Superior temporal gyrus (tissue), 1 donor: ENCODE measurements at regions not wholly inside any gene's neighbourhood (a gene's known extent, or its start where the extent isn't known, plus 50 kb on each side); places are given as distances from the start of the nearest gene placed in this dataset.

Experiments
- DNase-seq: peaks from one replicate; pipeline ENCODE4 v3.0.0-alpha.2; 2016; ENCODE audit errors: extremely low spot score

DNA sequence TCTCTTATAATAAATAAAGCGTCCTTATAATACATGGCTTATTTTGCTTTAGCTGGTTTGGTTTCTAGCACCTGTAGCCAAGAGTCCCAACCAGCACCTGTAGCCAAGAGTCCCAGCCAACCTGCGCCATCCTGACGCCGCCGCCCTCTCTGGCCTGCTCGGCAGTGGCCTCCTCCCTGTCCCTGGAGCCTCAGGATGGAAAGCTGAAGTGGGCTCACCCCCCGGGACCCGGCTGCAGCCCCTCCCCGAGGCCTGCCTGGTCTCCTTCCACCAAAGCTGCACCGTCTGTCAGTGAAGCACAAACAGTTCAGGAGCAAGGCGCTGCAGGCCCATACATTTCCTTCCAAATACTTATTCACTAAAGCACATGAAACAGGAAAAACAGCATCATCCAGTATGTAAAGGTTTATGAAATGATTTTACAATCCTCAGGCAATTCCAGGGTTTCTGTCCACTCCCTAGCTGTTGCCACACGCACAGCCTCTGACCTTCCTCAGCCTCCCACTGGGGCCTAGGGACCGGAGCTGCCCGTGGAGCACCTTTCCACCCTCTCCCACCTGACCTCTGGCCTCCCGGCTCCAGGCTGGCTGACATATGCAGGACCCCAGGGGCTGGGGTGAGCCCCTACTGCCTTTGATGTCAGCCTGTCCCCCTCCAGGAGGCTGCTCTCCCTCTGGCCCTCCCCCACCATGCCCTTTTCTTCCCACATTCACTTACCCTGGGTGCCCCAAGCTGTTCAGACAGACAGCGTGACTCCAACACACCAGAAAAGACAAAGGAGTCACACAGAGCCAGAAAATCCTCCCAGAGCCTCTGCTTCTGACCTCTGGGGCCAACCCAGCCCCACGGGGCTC, 149.6 kb upstream of the PPP2R2D start:
- DNase-seq = no peak

DNA sequence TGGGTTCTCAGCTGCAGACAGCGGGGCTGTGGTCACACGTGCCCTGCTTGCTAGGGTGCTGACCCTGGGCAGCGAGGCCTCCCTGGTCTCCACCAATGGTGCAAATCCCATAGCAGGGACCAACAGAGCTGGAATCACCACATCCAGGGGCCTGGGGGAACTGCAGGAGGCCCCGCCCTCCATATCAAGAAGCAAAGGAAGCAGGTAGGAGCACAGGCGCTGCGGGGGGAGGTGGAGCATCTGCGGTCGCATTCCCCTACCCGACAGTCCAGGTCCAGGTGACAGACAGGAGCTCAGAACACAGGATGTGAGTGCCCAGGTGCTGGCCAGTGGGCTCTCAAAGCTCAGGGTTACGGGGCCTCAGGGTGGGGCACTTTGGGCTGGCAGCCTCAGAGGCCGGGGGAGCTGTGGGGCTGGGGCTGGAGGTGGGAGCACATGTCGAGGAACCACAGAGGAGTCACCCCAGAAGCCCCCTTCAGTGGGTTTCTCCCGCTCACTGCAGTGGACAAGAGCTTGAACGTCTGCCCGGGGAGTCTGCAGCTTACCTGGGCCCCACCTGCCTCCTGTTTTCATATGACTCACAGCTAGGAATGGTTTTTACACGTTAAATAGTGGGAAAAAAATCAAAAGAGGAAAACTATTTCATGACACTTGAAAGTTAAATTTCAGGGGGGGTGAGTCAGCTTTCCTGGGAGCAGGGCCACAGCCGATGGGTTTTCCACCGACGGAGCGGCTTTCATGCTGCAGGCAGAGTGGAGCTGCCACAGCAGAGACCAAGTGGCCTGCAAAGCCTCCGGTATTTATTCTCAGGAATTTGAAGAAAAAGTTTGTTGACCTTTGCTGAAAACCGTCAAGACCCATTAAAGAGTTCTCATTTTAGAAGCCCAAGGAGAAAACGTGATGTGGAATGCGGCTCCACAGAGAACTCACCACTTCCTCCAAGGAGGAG, 148.7 kb upstream of the PPP2R2D start:
- DNase-seq = no peak

DNA sequence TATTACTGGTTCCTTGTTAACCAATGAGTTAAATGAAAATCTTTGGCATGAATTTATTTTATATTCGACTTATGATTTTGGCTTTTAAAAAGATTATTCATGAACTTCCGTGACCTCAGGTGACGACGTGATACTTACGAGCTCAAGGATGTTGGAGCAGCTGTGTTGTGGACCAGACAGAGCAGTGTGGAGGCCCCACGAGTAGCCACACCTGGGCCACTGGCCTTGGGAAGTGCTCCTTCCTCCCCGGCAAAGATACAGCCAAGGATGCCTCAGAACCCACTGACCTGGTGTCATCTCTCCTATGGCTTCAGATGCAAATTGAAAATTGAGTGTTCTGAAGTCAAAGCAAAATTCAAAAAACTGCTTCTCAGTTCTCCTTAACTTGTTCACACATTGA, 147.5 kb upstream of the PPP2R2D start:
- no peak for DNase-seq

DNA sequence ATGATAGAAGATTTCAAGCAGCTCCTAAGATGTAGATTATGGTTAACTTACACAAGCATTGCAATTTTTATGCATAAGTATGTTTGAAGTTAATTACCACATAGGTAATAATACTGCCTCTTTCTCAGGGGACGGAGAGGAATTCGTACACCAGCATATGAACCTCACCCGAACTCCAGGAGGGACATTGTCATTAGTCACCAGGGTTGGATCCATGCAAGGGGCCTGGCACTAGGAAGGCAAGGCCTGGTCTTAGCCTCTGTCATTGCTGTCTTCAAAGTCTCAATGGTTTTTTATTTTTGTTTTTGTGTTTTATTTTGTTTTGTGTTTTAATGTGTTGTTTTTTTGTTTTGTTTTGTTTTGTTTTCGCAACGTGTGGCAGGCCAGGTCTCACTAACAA, 145.6 kb upstream of the PPP2R2D start:
- DNase-seq = no peak

DNA sequence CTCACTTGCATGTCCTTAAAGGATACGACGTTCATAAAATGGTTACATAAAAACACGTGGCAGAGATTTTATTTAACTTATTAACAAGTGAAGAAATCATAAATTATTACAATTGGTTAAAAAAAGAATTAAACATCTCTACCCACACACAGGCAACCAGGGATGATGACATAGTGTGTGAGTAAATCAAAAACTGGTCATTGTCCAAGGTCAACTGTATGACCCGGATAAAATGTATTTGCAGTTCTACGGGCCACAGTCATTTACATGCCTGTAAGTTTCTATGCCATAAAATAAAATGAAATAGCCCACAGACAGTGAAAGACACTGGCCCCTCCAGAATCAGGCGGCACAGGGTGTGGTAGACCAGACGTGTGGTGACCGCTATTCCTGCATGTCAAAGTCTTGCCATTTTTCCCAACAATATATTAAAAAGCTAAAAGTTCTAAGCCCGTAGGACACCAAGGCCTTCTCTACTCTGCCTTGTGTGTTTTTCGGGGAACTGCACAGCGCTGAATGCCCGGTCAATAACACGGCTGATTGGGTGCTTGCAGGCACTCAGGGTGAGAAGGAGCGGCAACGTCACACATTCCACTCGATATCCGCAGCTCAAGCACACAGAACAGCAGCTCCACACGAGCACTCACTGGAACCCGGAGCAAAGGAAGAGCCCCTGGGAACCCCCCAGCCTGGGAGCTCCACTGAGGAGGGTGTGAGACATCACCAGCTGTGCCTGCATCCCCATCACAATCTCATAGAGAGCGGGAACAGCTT, 143.3 kb upstream of the PPP2R2D start:
- DNase-seq = no peak

DNA sequence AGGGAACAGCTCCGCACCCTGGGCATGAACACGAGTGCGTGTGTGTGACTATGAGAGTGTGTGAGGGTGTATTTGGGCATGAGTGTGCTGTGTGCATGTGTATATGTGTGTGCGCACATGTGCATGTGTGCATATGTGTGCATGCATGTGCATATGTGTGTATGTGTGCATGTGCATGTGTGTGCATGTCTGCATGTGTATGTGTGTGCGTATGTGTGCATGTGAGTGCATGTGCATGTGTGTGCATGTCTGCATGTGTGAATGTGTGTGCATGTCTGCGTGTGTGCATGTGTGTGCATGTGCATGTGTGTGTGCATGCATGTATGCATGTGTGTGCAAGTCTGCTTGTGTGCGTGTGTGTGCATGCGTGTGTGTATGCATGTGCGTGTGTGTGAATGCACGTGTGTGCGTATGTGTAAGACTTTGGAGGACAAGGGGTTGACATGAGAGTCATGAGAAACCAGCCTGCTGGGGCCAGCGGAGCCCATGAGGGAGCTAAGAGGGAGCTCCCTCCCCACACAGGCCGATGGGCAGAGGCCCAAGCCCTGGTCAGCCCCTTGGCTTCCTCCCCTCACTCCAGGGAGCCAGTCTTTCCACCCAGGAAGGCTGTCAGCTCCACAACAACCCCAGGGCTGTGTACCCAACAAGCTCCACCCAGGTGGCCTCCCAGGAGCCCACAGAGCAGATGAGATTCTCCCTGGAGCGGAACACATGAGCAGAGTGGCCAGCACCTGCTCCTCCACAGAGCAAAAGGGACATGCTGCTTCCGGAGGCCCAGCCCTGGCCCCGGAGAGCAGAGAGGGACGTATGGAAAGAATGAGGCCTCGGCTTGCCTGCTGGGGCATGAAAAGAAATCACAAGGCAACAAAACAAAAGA, 142.5 kb upstream of the PPP2R2D start:
- DNase-seq = no peak

DNA sequence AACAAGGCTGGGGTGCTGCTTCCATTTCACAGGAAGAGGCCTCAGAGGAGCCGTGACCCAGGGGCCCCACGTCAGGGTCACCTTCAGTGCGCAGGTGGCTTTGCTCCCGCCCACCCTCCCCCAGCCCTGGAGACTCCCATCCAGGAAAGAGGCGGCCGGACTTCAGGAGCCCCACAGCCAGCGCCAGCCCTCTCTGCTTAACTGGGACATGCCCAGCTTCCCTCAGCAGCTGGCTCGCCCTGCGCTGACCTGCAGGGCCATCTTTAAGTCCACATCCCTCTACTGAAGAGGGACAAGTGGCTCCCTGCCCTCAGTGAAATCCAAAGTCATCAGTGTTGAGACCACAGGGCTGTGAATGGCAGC, 141.9 kb upstream of the PPP2R2D start:
- no peak for DNase-seq

DNA sequence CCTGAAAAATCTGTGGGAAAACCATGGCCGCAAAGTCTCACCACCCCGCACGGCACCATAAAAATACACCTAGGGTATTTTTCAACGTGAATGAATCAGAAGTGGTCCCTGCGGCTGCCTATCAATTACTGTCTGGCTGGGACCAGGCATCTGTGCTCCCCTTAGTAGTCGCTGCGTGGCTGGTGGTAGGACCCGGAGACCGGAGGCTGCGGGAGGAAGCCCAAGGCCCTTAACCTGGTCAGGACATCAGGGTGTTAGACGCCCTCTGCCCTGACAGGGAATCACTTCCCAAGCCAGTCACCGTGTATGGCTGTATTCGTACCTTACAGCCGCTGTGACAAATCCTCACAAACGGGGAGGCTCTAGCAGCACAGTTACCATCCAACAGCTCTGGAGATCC, 141.5 kb upstream of the PPP2R2D start:
- no peak for DNase-seq

DNA sequence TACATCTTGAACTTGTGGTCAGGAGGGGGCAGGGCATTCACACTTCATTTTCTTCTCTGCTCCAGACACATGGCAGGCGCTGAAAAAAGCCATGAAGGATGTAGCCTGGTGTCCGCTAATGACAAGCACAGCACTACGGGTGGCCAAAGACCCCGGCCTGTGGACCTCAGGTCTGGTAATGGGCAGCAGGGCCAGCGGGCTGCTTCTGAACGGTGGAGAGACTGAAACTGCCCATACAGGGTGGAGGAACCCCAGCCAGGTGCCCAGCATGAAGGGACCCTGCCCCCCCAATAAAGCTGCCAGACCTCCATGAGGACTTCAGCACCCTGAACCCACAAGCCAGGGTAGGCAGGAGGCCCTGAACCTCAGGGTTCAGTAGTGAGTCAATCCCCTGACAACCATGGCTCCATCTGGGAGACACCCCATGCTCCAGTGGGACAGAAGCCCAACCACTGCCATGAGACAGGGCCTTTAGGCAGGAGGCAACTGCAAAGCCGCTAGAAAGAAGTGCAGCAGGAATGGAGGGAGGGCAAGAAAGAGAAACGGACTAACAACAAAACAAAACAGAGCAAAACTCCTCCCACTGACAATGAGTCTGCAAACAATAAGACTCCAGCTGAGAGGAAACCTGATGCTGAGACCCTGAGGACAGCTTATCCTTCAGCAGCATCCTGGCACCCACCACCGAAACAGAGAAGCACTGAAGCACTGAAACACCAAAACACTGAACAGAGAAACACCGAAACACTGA, 140.2 kb upstream of the PPP2R2D start:
- DNase-seq = no peak

DNA sequence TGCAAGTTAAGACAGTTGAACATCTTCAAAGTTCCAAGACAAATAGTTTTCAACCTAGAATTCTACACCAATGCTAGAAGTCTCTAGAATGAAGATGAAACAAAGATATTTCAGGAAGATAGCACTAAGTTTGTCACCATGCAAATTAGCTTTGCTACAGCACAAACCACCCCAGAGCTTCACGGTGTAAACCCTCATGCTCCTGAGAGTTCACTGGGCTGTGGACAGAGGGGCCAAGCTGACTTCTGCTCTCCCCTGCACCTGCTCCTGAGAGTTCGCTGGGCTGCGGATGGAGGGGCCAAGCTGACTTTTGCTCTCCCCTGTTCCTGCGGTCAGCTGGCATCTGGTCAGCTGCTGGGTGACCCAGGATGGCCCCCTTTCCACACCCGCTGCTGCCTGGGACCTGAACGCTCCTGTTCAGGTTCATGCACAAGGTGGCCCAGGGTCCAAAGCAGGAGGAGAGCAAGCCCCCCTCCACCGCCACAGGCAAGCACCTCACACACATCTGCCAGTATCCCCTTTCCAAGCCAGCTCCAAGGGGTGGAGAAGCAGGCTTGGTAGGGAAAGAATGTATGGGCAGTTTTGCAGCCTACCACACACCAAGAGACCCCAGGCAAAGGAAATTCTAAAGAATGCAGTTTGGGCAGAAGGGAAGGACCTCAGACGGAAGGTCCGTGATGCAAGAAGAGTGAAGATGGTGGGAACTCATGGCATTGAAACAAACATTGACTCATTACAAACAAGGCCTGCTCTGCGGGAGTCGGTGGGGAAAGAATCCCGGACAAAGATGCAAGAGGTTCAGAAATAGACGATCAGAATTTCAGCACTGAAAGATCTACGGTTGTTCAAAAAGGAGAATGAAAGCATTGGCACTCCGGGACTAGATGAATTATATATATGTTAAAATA, 137.8 kb upstream of the PPP2R2D start:
- no peak for DNase-seq

DNA sequence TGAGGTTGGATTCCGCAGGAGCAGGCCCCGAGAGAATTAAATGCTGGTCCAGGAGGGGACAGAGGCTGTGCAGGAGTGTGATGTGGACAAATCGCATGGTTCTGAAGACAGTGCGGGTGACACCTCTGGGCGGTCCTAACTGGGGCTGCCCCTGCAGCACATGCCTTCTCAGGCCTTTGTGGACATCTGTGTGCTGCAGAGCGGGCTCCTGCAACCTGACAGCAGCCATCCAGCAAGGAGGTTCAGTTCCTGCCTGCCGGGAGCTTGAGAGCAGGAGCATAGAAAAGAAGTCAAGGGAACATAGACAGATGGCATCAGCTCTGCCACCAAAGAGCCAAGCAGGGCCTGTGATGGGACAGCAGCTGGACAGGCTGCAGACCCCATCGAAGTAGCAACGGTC, 135.9 kb upstream of the PPP2R2D start:
- DNase-seq = no peak

DNA sequence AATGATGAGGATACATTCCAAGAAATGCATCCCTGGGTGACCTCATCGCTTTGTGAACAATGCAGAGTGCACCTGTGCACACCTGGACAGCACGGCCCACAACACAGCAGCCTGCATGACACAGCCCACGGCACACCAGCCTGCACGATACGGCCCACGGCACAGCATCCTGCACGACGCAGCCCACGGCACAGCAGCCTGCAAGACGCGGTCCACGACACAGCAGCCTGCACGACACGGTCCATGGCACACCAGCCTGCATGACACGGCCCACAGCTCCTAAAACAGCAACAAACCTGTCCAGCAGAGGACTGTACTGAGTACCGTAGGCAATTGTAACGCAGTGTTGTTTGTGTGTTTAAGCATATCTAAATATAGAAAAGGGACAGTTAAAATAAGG, 134.7 kb upstream of the PPP2R2D start:
- DNase-seq = no peak

DNA sequence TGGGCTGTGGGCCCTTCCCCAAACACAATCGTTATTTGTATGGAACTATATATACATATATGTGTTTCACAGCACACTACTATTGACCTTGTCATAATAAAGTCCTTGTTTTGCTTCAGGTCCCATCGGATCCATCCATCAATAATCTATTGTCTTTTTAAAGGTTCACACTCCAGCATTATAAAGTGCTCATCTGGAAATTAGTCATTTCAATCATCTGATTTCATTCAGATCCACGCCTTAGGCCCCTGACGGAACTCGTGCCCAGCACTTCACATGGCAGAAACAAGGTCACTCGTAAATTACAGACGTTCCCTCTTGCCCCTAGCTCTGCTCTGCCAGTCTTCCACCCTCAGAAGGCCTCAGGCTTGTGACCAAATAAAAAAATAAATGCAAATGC, 133.1 kb upstream of the PPP2R2D start:
- DNase-seq = no peak

DNA sequence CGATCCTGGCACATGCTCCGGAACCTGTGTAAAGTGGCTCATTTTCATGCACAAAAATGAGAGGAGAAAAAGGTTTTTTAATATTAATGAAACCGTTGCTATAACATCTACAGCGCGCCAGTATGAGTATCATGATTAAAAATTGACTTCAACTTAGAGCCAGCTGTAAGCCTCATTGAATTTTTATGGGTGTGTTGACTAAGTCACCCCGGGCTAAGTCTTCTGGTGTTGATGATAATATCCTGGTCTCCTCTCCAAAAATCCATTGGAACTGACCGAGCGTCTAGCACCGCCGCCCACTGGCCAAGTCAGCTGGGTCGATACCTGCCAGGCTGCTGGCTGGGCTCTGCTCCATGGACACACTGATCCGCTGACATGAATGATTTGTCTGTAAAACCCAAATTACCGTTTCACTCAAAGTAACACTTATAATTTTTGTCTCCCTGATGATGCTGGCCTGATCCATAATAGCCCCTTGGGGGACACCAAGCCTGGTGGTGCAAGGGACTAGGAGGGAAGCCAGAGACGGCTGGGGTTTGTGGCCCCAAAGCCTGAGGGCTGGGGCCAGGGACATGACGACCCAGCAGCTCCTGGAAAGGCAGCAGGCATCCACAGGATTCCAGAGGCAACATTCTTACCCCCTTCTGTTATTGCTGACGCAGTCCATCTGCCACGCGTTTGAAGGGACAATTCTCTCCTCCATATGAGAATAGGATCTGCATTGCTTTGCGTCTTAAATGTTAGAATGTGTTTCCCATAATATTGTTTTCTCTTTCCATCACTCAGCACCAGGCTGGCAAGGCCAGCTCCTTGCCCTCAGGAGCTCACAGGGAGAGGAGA, 131.0 kb upstream of the PPP2R2D start:
- no peak for DNase-seq

DNA sequence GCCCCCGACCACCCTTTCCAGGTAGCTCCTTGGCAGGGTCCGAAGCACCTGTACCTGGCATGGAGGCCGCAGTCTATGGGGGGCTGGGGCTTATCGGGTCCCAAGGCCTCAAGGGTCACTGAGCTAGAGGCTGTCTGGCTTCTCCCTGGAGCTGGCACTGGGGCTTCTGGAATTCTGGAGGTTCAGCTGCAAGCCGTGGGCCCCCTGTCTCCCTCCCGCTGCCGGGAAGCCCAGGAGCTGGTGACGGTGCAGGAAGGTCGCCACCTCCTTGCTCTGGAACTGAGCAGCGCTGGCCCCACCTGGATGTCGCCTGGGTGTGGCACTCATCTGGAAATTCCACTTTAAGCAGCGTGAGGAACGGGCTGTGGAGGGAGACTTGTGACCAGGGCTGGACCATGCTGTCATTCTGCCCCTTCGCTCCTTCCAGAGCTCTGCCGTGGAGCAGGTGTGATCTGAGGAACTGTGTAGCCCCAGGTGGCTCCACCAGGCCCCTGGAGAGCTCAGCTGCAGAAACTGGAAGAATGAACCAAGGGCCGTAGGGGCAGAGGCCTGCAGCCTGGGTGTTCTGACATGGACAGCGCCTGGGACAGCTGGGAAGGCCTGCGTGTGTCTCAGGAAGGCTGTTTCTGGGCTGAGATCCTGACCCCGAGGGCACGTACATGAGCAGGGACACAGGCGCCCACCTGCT, 129.7 kb upstream of the PPP2R2D start:
- no peak for DNase-seq

DNA sequence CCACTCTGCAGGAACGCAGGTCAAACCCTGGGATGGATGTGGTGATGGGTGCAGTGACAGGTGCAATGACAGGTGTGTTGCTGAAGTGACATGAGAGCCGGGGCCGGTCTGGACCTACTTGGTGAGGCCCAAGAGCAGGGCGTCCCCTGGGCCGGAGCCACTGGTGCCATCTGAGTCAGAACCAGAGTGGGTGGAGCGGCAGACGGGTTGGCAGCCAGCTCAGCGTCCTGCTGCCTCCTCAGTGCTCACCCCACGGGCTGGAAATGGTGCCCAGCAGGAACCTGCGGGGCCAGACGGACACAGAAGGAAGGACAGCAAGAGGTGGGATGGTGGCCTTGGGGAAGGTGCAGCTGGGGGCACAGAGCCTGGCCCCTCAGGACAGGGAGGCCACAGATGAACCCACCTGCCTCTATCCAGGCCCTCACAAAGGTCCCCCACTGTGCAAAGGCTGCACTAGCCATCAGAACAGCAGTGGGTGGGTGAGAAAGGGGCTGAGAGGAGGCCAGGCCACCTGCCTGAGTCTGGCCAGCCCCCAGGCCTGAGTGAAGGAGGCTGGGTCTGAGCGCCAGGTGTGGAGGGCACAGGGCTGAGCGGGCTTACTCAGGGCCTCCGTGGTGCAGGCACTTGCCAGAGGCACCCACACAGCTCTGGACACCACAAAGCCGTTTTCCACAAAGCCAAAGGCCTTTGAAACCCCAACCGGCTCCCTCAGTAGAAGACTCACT, 129.0 kb upstream of the PPP2R2D start:
- DNase-seq = no peak

DNA sequence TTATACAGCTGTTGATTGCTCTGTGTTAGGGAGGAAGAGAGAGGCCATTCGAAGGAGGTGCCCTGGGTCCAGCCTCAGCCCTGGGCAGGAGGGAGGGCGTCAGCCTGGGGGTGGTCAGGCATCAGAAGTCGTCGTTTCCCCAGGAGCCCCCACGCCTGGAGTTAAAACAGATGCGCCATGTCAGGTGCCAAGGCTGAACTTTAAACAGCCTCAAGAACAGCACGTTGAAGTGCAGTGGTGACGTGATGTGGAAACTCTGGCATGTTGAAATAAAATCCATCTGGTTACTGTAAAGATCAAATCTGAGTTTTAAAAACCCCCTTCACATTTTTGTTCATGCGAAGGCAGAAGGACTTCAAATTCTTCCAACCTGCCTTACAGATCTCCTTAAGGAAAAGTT, 128.4 kb upstream of the PPP2R2D start:
- no peak for DNase-seq
